ENCODE measurements at regions not wholly inside any gene's neighbourhood (a gene's known extent, or its start where the extent isn't known, plus 50 kb on each side); places are given as distances from the start of the nearest gene placed in this dataset.

- WGBS, 2 donors: 71 to 82% methylated on average over 2 of the region's 2 CpGs
- Histone ChIP-seq H3K4me3 (ENCODE audit: low read length in 2 of 2) (no peak overlapping the region), H3K36me3 (ENCODE audit: control insufficient read depth in 1 of 2, insufficient read depth in 2 of 2, low read length in 1 of 2) (no peaks in the 10 kb centered on the region), H3K27ac (ENCODE audit: low read depth in 1 of 2, low read length in 2 of 2) (no peak overlapping the region), H3K4me1 (ENCODE audit: control insufficient read depth in 1 of 2, insufficient read depth in 2 of 2, low read length in 2 of 2) (no peaks in the 10 kb centered on the region), H3K27me3 (ENCODE audit: control insufficient read depth in 1 of 2, insufficient read depth in 2 of 2, low read length in 1 of 2) (no peaks in the 10 kb centered on the region), H3K9me3 (ENCODE audit: control insufficient read depth, low read length) (no peaks in the 10 kb centered on the region)
- DNase-seq: no peak
- intact Hi-C loops (cut with DNase I): no loop called here
- ATAC-seq (ENCODE audit: low FRiP score): no peak
These were observed 625.8 kb downstream of the TAFA4 start for GRCh38 chr3:68306571-68306970.

GRCh38 chr3:68295457-68295856 lies 636.9 kb downstream of the TAFA4 start:
- 77 to 83% methylated on average over 1 of the region's 1 CpG for WGBS, 2 donors
- H3K4me3 ChIP-seq (ENCODE audit: low read length in 2 of 2): no peak overlapping the region
- DNase-seq: no peak
- no peaks in the 10 kb centered on the region for H3K4me1 ChIP-seq (ENCODE audit: control insufficient read depth in 1 of 2, insufficient read depth in 2 of 2, low read length in 2 of 2)
- ATAC-seq (ENCODE audit: low FRiP score): no peak
- no peak overlapping the region for H3K27ac ChIP-seq (ENCODE audit: low read depth in 1 of 2, low read length in 2 of 2)
- intact Hi-C loops (cut with DNase I): no loop called here
- peaks cover 2% of the 10 kb centered on the region for H3K9me3 ChIP-seq (ENCODE audit: control insufficient read depth, low read length)
- H3K36me3 ChIP-seq (ENCODE audit: control insufficient read depth in 1 of 2, insufficient read depth in 2 of 2, low read length in 1 of 2): no peaks in the 10 kb centered on the region
- no peaks in the 10 kb centered on the region for H3K27me3 ChIP-seq (ENCODE audit: control insufficient read depth in 1 of 2, insufficient read depth in 2 of 2, low read length in 1 of 2)

DNA sequence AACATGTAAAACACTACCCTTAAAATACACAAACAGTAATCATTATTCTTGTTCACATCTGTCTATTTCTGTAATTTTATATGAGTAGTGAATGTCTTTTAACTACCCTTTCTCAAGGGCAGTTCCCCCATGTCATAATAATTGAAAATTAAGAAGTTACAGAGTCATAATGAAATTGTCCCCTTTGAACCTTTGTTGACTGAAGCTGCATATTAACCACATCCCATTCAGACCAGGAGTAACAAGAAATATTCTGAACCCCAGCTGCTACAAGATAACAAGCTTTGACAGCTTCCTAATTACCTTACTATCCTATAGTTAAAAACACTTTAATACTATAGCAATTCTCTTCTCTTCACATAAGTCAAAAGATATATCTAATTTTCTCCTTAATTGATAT lies 635.9 kb upstream of the SUCLG2 start:
- H3K27me3 ChIP-seq (ENCODE audit: control insufficient read depth in 1 of 2, insufficient read depth in 2 of 2, low read length in 1 of 2): no peaks in the 10 kb centered on the region
- no peaks in the 10 kb centered on the region for H3K4me1 ChIP-seq (ENCODE audit: control insufficient read depth in 1 of 2, insufficient read depth in 2 of 2, low read length in 2 of 2)
- ATAC-seq (ENCODE audit: low FRiP score): no peak
- no peak overlapping the region for H3K27ac ChIP-seq (ENCODE audit: low read depth in 1 of 2, low read length in 2 of 2)
- intact Hi-C loops (cut with DNase I): no loop called here
- H3K9me3 ChIP-seq (ENCODE audit: control insufficient read depth, low read length): no peaks in the 10 kb centered on the region
- H3K4me3 ChIP-seq (ENCODE audit: low read length in 2 of 2): no peak overlapping the region
- no peaks in the 10 kb centered on the region for H3K36me3 ChIP-seq (ENCODE audit: control insufficient read depth in 1 of 2, insufficient read depth in 2 of 2, low read length in 1 of 2)
- DNase-seq: no peak

DNA sequence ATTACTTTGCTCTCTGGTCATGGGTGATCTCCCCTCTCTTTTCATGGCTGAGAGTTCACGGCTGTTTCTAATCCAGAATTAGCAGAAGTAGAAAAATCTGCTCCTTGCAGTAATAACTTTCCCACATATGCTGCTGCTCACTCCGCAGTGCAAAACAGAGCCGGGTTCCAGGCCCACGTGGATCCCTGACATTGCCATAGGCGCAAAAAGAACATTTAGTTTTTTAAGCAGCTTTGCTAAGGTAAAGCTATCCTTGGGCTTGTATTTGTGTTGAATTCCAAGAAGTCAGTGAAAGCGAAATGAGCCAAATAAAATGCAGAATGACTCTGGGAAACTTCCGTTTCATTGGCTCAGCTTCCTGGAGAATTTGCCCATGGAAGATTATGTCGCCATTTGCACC lies 633.7 kb upstream of the SUCLG2 start:
- 30 to 48% methylated on average over 8 of the region's 8 CpGs for WGBS, 2 donors
- Histone ChIP-seq H3K4me3 (ENCODE audit: low read length in 2 of 2) (no peak overlapping the region), H3K36me3 (ENCODE audit: control insufficient read depth in 1 of 2, insufficient read depth in 2 of 2, low read length in 1 of 2) (no peaks in the 10 kb centered on the region), H3K9me3 (ENCODE audit: control insufficient read depth, low read length) (no peaks in the 10 kb centered on the region), H3K4me1 (ENCODE audit: control insufficient read depth in 1 of 2, insufficient read depth in 2 of 2, low read length in 2 of 2) (no peaks in the 10 kb centered on the region), H3K27me3 (ENCODE audit: control insufficient read depth in 1 of 2, insufficient read depth in 2 of 2, low read length in 1 of 2) (no peaks in the 10 kb centered on the region), H3K27ac (ENCODE audit: low read depth in 1 of 2, low read length in 2 of 2) (no peak overlapping the region)
- intact Hi-C loops (cut with DNase I): no loop called here
- ATAC-seq (ENCODE audit: low FRiP score): no peak
- DNase-seq: no peak

- Histone ChIP-seq H3K4me1 (ENCODE audit: control insufficient read depth in 1 of 2, insufficient read depth in 2 of 2, low read length in 2 of 2) (no peaks in the 10 kb centered on the region), H3K36me3 (ENCODE audit: control insufficient read depth in 1 of 2, insufficient read depth in 2 of 2, low read length in 1 of 2) (no peaks in the 10 kb centered on the region), H3K4me3 (ENCODE audit: low read length in 2 of 2) (no peak overlapping the region), H3K27me3 (ENCODE audit: control insufficient read depth in 1 of 2, insufficient read depth in 2 of 2, low read length in 1 of 2) (no peaks in the 10 kb centered on the region), H3K9me3 (ENCODE audit: control insufficient read depth, low read length) (no peaks in the 10 kb centered on the region), H3K27ac (ENCODE audit: low read depth in 1 of 2, low read length in 2 of 2) (no peak overlapping the region)
- ATAC-seq (ENCODE audit: low FRiP score) (no peak), DNase-seq (no peak)
- WGBS, 2 donors: 81 to 88% methylated on average over 8 of the region's 8 CpGs
- intact Hi-C loops (cut with DNase I): no loop called here
These were observed 632.7 kb upstream of the SUCLG2 start for GRCh38 chr3:68287101-68287500.

DNA sequence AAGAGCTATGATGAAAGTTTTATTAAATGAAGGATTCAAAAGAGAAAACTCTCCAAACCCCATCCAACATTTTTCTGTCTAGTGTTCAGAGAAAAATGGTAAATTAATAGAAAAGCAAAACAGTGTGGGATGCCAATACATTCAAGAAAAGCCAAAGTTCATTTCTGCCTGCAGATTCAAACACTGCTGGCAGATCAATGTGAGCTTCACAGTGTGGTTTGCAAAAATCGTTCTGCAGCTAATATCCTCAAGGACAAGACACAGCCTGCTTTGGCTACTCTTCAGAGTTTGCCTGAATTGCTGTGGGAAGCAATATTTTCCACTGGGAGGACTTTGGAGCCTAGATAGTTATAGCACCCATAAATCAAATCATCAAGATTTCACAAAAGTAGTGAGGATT lies 619.9 kb upstream of the SUCLG2 start:
- Histone ChIP-seq H3K27me3 (ENCODE audit: control insufficient read depth in 1 of 2, insufficient read depth in 2 of 2, low read length in 1 of 2) (no peaks in the 10 kb centered on the region), H3K36me3 (ENCODE audit: control insufficient read depth in 1 of 2, insufficient read depth in 2 of 2, low read length in 1 of 2) (no peaks in the 10 kb centered on the region), H3K4me3 (ENCODE audit: low read length in 2 of 2) (no peak overlapping the region), H3K4me1 (ENCODE audit: control insufficient read depth in 1 of 2, insufficient read depth in 2 of 2, low read length in 2 of 2) (no peaks in the 10 kb centered on the region), H3K27ac (ENCODE audit: low read depth in 1 of 2, low read length in 2 of 2) (no peak overlapping the region), H3K9me3 (ENCODE audit: control insufficient read depth, low read length) (no peaks in the 10 kb centered on the region)
- 4 to 20% methylated on average over 1 of the region's 1 CpG for WGBS, 2 donors
- ATAC-seq (ENCODE audit: low FRiP score): no peak
- DNase-seq: no peak
- intact Hi-C loops (cut with DNase I): no loop called here

- 81 to 89% methylated on average over 2 of the region's 2 CpGs for WGBS, 2 donors
- no peaks in the 10 kb centered on the region for H3K36me3 ChIP-seq (ENCODE audit: control insufficient read depth in 1 of 2, insufficient read depth in 2 of 2, low read length in 1 of 2)
- no peaks in the 10 kb centered on the region for H3K27me3 ChIP-seq (ENCODE audit: control insufficient read depth in 1 of 2, insufficient read depth in 2 of 2, low read length in 1 of 2)
- intact Hi-C loops (cut with DNase I): no loop called here
- no peak for ATAC-seq (ENCODE audit: low FRiP score)
- H3K27ac ChIP-seq (ENCODE audit: low read depth in 1 of 2, low read length in 2 of 2): no peak overlapping the region
- DNase-seq: no peak
- no peak overlapping the region for H3K4me3 ChIP-seq (ENCODE audit: low read length in 2 of 2)
- H3K4me1 ChIP-seq (ENCODE audit: control insufficient read depth in 1 of 2, insufficient read depth in 2 of 2, low read length in 2 of 2): peaks cover 0 to 5% of the 10 kb centered on the region in 2 donors
- no peaks in the 10 kb centered on the region for H3K9me3 ChIP-seq (ENCODE audit: control insufficient read depth, low read length)
These were observed 616.7 kb upstream of the SUCLG2 start for GRCh38 chr3:68271145-68271544.

DNA sequence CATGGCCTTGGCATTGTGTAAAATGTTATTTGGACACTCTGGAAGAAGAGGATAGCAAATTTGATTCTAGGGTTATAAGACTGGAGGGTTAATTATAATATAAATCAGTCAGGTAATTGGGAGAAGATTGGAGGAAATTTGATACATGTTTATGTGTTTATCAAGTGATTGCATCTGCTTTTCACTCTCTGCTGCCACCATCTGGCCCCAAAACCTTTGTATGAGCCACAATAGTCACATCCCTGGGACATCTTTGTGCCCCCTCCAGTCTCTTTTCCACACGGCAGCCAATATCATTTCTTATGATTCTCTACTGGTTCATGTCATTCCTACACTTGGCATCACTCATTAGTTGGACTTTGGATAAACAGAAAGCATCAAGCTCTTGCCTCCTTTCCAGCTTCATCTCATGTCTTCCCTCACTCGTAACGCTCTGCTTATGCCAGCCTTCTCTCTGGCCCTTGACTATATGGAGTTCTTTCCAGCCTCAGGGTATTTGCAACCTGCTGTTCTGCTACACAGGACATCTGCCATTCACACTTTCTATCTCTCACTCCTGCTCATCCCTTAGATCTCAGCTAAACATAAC lies 602.3 kb upstream of the SUCLG2 start:
- Histone ChIP-seq H3K36me3 (ENCODE audit: control insufficient read depth in 1 of 2, insufficient read depth in 2 of 2, low read length in 1 of 2) (no peaks in the 10 kb centered on the region), H3K4me3 (ENCODE audit: low read length in 2 of 2) (no peak overlapping the region), H3K4me1 (ENCODE audit: control insufficient read depth in 1 of 2, insufficient read depth in 2 of 2, low read length in 2 of 2) (no peaks in the 10 kb centered on the region), H3K27me3 (ENCODE audit: control insufficient read depth in 1 of 2, insufficient read depth in 2 of 2, low read length in 1 of 2) (no peaks in the 10 kb centered on the region), H3K9me3 (ENCODE audit: control insufficient read depth, low read length) (no peaks in the 10 kb centered on the region), H3K27ac (ENCODE audit: low read depth in 1 of 2, low read length in 2 of 2) (no peak overlapping the region)
- no peak for DNase-seq
- intact Hi-C loops (cut with DNase I): no loop called here
- 70 to 93% methylated on average over 3 of the region's 3 CpGs for WGBS, 2 donors
- no peak for ATAC-seq (ENCODE audit: low FRiP score)

GRCh38 chr3:68249265-68249664 lies 594.9 kb upstream of the SUCLG2 start:
- ATAC-seq (ENCODE audit: low FRiP score): no peak
- DNase-seq: no peak
- 87 to 92% methylated on average over 2 of the region's 2 CpGs for WGBS, 2 donors
- intact Hi-C loops (cut with DNase I): no loop called here
- H3K27ac ChIP-seq (ENCODE audit: low read depth in 1 of 2, low read length in 2 of 2): no peak overlapping the region
- no peaks in the 10 kb centered on the region for H3K36me3 ChIP-seq (ENCODE audit: control insufficient read depth in 1 of 2, insufficient read depth in 2 of 2, low read length in 1 of 2)
- H3K9me3 ChIP-seq (ENCODE audit: control insufficient read depth, low read length): no peaks in the 10 kb centered on the region
- H3K4me3 ChIP-seq (ENCODE audit: low read length in 2 of 2): no peak overlapping the region
- H3K4me1 ChIP-seq (ENCODE audit: control insufficient read depth in 1 of 2, insufficient read depth in 2 of 2, low read length in 2 of 2): no peaks in the 10 kb centered on the region
- no peaks in the 10 kb centered on the region for H3K27me3 ChIP-seq (ENCODE audit: control insufficient read depth in 1 of 2, insufficient read depth in 2 of 2, low read length in 1 of 2)

All from aorta (tissue), 5 donors.